HUDEP-2 (cell line): ENCODE measurements at regions not wholly inside any gene's neighbourhood (a gene's known extent, or its start where the extent isn't known, plus 50 kb on each side); places are given as distances from the start of the nearest gene placed in this dataset.
"Not testable (repeated sequence)": the region's sequence is repeated elsewhere in the genome, so short reads cannot be mapped to it uniquely, and the experiment has no call there.

Experiments
- DNase-seq, 76 experiments: peaks; one replicate each; lab custom pipeline; 2025; ENCODE audit not compliant: unreplicated experiment in 76 of 76; lab: John Stamatoyannopoulos, UW

GRCh38 chr20:58579819-58580473, 64.7 kb upstream of the APCDD1L start:
- no peak for DNase-seq

- DNase-seq, result no peak
These were observed 64.0 kb upstream of the APCDD1L start for GRCh38 chr20:58579069-58579818.

- DNase-seq, result no peak
These were observed 62.8 kb upstream of the APCDD1L start for GRCh38 chr20:58577871-58578598.

- no peak for DNase-seq
These were observed 62.1 kb upstream of the APCDD1L start for GRCh38 chr20:58577139-58577806.

- DNase-seq, result no peak
These were observed 61.4 kb upstream of the APCDD1L start for GRCh38 chr20:58576603-58576970.

GRCh38 chr20:58575776-58576602, 60.8 kb upstream of the APCDD1L start:
- DNase-seq, result no peak

GRCh38 chr20:58574469-58574868, 59.3 kb upstream of the APCDD1L start:
- DNase-seq, result no peak

GRCh38 chr20:58573986-58574385, 58.8 kb upstream of the APCDD1L start:
- no peak for DNase-seq

GRCh38 chr20:58573257-58573656, 58.1 kb upstream of the APCDD1L start:
- no peak for DNase-seq

- DNase-seq, result not testable (repeated sequence)
These were observed 57.2 kb upstream of the APCDD1L start for GRCh38 chr20:58572428-58572763.

GRCh38 chr20:58571693-58572427, 56.7 kb upstream of the APCDD1L start:
- DNase-seq, result no peak

GRCh38 chr20:58571356-58571692, 56.1 kb upstream of the APCDD1L start:
- DNase-seq, result no peak

GRCh38 chr20:58570204-58570859, 55.1 kb upstream of the APCDD1L start:
- no peak for DNase-seq

- no peak for DNase-seq
These were observed 54.3 kb upstream of the APCDD1L start for GRCh38 chr20:58569241-58570125.

- DNase-seq, result no peak
These were observed 53.5 kb upstream of the APCDD1L start for GRCh38 chr20:58568483-58569240.

GRCh38 chr20:58568126-58568482, 52.9 kb upstream of the APCDD1L start:
- DNase-seq, result no peak

- DNase-seq, result no peak
These were observed 52.2 kb upstream of the APCDD1L start for GRCh38 chr20:58567437-58567836.

- no peak for DNase-seq
These were observed 51.8 kb upstream of the APCDD1L start for GRCh38 chr20:58566981-58567380.
